OCI-LY1 (cell line): ENCODE measurements at regions not wholly inside any gene's neighbourhood (a gene's known extent, or its start where the extent isn't known, plus 50 kb on each side); places are given as distances from the start of the nearest gene placed in this dataset.

Experiments
- EZH2 ChIP-seq: fragments of 200-600 bp; sonication (generic), shearing (Covaris generic); IDR thresholded peaks from 2 replicates; pipeline ENCODE4 v1.8.0; 2017; ENCODE audit warnings: borderline replicate concordance, mixed run types, mild to moderate bottlenecking, antibody characterized with exemption, low read length, moderate library complexity, mixed read lengths
- TF ChIP-seq, protein P1 (sequence below): fragments of 200-600 bp; sonication (generic), shearing (Covaris generic); IDR thresholded peaks from 2 replicates; pipeline ENCODE4 v1.5.1; 2017; ENCODE audit warnings: mild to moderate bottlenecking, antibody characterized with exemption, low read length, moderate library complexity, mixed read lengths

DNA sequence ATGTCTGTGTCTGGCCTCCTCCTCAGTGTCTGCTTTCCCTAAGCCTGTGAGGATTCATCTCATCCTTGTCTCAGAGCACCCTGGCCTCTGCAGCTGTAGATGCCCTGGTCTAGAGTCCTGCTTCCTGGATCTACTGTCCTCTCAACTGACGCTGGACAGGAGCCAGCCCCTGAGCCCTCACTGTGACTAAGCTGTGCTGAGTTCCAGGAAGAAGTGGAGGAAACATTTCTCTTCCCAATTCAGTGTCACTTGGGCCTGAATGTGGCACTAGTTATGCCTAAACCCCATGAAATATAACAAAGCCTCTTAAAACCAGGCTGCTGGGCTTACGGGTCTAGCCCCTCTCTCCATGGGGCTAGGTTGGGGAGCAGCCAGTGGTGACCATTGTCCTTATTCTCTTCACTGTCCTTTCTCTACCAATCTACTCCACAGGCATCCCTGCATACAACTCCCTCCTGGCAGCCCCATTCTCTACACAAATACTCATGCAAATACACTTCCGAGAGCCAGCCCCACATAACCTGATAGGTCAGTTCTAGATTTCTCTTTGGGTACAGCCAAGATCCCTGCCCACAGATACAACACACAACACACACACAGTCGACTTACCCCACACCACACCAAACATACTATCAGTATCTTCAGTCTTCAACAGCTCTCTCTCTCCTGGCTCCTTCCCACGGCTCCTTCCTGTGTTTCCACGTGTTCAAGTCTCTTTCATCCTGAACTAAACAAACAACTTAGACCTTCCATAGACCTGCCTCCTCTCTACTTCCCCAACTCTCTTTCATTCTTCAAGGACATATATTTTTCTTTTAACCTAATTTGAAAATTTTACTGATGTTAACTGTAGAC is 220.8 kb downstream of the SNX18 start:
- TF ChIP-seq, protein P1, sequence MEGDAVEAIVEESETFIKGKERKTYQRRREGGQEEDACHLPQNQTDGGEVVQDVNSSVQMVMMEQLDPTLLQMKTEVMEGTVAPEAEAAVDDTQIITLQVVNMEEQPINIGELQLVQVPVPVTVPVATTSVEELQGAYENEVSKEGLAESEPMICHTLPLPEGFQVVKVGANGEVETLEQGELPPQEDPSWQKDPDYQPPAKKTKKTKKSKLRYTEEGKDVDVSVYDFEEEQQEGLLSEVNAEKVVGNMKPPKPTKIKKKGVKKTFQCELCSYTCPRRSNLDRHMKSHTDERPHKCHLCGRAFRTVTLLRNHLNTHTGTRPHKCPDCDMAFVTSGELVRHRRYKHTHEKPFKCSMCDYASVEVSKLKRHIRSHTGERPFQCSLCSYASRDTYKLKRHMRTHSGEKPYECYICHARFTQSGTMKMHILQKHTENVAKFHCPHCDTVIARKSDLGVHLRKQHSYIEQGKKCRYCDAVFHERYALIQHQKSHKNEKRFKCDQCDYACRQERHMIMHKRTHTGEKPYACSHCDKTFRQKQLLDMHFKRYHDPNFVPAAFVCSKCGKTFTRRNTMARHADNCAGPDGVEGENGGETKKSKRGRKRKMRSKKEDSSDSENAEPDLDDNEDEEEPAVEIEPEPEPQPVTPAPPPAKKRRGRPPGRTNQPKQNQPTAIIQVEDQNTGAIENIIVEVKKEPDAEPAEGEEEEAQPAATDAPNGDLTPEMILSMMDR: no peak
- TF ChIP-seq EZH2: no peak
